Neural crest cell (in vitro differentiated cells): ENCODE measurements at regions not wholly inside any gene's neighbourhood (a gene's known extent, or its start where the extent isn't known, plus 50 kb on each side); places are given as distances from the start of the nearest gene placed in this dataset.

Experiments
- DNase-seq: peaks from one replicate; pipeline ENCODE4 v3.0.0; 2021; ENCODE audit warnings: low read depth, mixed read lengths, low spot score
- H3K27ac Mint-ChIP-seq: one replicate; pipeline ENCODE4 v1.8.0; 2021; ENCODE audit warnings: mild to moderate bottlenecking, mixed read lengths; ENCODE audit not compliant: unreplicated experiment
- H3K27me3 Mint-ChIP-seq: 2 replicates; pipeline ENCODE4 v1.8.0; 2021; ENCODE audit warnings: low read depth, mild to moderate bottlenecking, mixed read lengths
- H3K36me3 Mint-ChIP-seq: 2 replicates; pipeline ENCODE4 v1.8.0; 2021; ENCODE audit warnings: low read depth, mild to moderate bottlenecking, mixed read lengths
- H3K4me1 Mint-ChIP-seq: 2 replicates; pipeline ENCODE4 v1.8.0; 2021; ENCODE audit warnings: mixed read lengths
- H3K4me3 Mint-ChIP-seq: one replicate; pipeline ENCODE4 v1.8.0; 2021; ENCODE audit warnings: mild to moderate bottlenecking, mixed read lengths
- H3K9me3 Mint-ChIP-seq: 2 replicates; pipeline ENCODE4 v1.8.0; 2021; ENCODE audit warnings: mixed read lengths
- TF ChIP-seq, protein P1 (sequence below): fragments of 200-600 bp; sonication (generic); conservative IDR thresholded peaks from 2 replicates; pipeline ENCODE4 v1.5.0; 2021; ENCODE audit warnings: antibody characterized with exemption, mild to moderate bottlenecking

GRCh38 chr18:73952296-73952946, 195.2 kb downstream of the FBXO15 start:
- Mint-ChIP-seq H3K4me3 (no peak overlapping the region), H3K36me3 (no peaks in the 10 kb centered on the region), H3K4me1 (no peaks in the 10 kb centered on the region), H3K27ac (no peak overlapping the region), H3K27me3 (peaks cover 5% of the 10 kb centered on the region), H3K9me3 (no peaks in the 10 kb centered on the region)
- no peak for DNase-seq
- TF ChIP-seq, protein P1, sequence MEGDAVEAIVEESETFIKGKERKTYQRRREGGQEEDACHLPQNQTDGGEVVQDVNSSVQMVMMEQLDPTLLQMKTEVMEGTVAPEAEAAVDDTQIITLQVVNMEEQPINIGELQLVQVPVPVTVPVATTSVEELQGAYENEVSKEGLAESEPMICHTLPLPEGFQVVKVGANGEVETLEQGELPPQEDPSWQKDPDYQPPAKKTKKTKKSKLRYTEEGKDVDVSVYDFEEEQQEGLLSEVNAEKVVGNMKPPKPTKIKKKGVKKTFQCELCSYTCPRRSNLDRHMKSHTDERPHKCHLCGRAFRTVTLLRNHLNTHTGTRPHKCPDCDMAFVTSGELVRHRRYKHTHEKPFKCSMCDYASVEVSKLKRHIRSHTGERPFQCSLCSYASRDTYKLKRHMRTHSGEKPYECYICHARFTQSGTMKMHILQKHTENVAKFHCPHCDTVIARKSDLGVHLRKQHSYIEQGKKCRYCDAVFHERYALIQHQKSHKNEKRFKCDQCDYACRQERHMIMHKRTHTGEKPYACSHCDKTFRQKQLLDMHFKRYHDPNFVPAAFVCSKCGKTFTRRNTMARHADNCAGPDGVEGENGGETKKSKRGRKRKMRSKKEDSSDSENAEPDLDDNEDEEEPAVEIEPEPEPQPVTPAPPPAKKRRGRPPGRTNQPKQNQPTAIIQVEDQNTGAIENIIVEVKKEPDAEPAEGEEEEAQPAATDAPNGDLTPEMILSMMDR, result no peak

GRCh38 chr18:73950116-73950700, 197.4 kb downstream of the FBXO15 start:
- Mint-ChIP-seq H3K27me3 (no peaks in the 10 kb centered on the region), H3K4me3 (no peak overlapping the region), H3K27ac (no peak overlapping the region), H3K9me3 (no peaks in the 10 kb centered on the region), H3K36me3 (no peaks in the 10 kb centered on the region), H3K4me1 (no peaks in the 10 kb centered on the region)
- TF ChIP-seq, protein P1, result no peak
- DNase-seq, result no peak

DNA sequence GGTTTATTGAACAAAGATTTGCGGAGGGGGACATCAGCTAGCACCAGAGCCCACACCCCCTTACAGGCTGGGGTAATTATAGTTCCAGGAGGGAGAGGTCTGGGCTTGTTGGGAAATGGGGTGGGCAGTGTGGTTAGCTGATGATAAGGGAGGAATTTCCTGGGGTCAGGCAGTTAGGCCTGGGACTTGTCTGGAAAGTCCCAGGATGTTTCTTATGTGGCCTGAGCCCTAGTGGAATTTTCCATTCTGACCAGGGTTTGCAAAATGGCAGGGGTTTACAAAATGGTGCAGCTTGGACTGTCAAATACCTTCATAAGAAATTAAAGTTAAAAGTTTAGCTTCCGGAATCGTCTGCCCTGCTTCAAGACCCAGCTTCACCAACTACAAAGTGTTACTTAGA, 199.1 kb downstream of the FBXO15 start:
- no peak overlapping the region for H3K4me3 Mint-ChIP-seq
- no peaks in the 10 kb centered on the region for H3K9me3 Mint-ChIP-seq
- no peak overlapping the region for H3K27ac Mint-ChIP-seq
- no peaks in the 10 kb centered on the region for H3K36me3 Mint-ChIP-seq
- no peak for DNase-seq
- H3K4me1 Mint-ChIP-seq, result no peaks in the 10 kb centered on the region
- TF ChIP-seq, protein P1, result no peak
- no peaks in the 10 kb centered on the region for H3K27me3 Mint-ChIP-seq

DNA sequence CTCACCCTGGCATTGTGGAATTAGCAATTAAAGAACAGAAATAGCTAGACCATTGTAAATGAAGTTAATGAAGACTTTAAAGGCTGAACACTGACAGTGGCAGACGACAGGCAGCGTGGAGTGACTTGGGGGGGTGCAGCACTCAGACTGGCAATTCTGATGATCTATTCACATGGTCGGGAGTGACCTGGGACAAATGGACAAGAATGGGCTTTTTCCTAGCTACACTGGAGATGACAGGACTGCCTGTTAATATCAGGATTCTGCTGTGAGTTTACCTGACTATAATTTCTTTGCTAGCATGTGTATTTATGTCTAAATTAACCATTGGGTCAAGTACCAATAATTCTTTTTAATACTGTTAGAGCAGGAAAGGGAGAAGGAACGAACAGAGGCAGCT, 199.6 kb downstream of the FBXO15 start:
- TF ChIP-seq, protein P1, result no peak
- Mint-ChIP-seq H3K4me1 (no peaks in the 10 kb centered on the region), H3K27ac (no peak overlapping the region)

DNA sequence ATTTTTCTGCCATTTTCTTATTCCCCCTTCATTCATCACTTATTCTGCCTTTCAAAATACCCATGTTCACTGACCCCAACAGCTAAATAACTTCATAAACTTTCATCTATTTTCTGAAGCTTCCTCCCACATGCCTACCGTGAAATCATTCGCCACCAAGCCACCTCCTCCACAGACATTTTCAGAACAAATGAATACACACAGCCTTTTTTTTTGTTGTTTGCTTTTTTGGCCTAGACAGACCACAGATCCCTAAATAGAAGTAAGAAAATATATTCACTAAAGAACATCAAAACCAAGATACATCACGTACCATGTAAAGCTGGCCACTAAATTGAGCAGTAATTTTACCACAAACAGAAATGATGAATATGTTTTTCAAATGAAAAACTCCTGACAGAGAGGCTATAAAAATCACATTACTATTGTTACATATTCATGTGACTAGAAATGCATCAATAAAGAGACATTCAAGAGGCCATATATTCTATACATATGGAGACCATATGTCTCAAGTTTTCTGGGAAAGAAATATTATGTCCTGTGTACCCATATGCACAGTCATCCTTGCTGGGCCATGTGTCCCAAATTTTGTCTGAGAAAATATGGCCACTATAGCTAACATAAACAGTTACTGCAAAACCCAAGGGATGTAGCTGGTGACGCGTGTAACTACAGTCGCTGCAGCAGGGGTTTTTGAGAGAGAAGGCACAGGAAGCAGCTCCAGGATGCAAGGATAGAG, 200.3 kb downstream of the FBXO15 start:
- TF ChIP-seq, protein P1, result no peak
- Mint-ChIP-seq H3K4me1 (no peaks in the 10 kb centered on the region), H3K9me3 (no peaks in the 10 kb centered on the region)

More for the DNA sequence above, 199.6 kb downstream of the FBXO15 start:
- H3K36me3 Mint-ChIP-seq, result no peaks in the 10 kb centered on the region
- H3K27me3 Mint-ChIP-seq, result no peaks in the 10 kb centered on the region
- H3K9me3 Mint-ChIP-seq, result no peaks in the 10 kb centered on the region
- no peak for DNase-seq
- H3K4me3 Mint-ChIP-seq, result no peak overlapping the region

More for the DNA sequence above, 200.3 kb downstream of the FBXO15 start:
- Mint-ChIP-seq H3K36me3 (no peaks in the 10 kb centered on the region), H3K27me3 (no peaks in the 10 kb centered on the region), H3K27ac (no peak overlapping the region), H3K4me3 (no peak overlapping the region)
- no peak for DNase-seq
